GM19328 (cell line): ENCODE measurements at regions not wholly inside any gene's neighbourhood (a gene's known extent, or its start where the extent isn't known, plus 50 kb on each side); places are given as distances from the start of the nearest gene placed in this dataset.

ENCODE experiments used
- ATAC-seq: cut with Tn5 transposase; IDR thresholded peaks from one replicate; pipeline ENCODE4 v1.9.1; 2021; ENCODE audit warnings: mild to moderate bottlenecking, moderate library complexity; ENCODE audit not compliant: unreplicated experiment

DNA sequence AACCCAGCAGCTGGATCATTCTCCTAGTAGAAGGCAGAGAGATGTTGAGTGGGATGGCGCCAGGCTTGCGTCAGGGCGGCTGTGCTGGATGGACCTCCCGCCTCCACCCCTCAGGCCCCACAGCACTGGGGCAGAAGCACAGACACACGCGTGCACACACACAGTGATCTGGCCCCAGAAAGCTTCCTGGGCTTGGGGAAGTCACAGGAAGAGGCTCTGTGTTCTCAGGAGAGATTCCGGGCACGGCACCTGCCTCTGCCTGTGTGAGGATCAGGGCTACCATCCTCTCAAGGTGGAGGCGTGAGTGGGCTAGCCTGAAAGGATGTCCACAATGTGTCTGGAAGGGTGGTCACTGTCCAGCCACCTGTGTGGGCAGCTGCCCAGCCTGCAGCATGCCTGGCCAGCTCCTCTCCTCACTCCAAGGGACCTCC is 229.8 kb upstream of the HS6ST1 start:
- no peak for ATAC-seq

DNA sequence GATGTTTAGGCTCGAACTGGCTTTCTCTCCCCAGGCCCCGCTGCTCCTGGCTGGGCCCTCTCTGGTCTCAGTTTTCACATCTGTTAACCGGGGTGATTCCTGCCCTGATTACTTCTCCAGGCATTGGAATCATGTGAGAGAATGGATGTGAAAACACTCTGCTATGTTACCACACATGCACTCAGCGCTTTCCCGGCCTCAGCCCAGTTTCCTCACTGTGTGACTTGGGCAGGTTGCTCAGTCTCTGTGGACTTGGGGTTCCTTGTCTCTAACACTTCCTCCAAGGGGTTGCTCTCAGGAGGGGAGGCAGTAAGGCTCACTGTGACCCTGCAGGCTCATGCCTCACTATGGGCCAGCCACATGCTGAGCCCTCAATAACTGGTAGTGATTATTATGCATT is 230.4 kb upstream of the HS6ST1 start:
- ATAC-seq: no peak

DNA sequence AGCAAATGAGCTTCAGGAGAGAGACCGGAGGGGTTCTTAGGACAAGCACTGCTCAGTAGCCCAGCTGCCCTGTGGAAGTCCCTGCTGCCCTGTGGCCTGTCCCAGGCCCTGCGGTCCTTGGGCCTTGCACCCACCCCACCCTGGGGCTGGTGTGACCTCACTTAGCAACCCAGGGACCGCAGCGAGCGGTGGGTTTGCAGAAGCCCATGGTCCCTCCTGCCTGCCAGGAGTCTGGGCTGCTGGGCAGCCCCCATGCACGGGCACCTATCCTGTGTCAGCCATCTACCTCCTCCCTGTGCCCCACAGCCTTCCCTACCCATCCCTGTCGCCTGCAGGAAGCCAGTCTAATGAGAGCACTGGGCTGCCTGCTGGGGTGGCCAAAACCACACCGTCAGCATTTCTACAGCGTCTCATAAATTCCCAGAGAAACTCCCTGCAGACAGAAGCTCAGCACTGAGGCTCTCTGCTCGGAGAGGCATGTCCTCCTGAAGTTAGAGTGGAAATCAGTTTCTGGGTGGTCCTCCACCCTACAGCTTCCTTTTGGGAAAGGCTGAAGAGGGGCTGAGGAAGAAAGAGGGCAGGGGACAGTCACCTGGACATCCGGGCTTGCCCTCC is 231.1 kb upstream of the HS6ST1 start:
- ATAC-seq: no peak

DNA sequence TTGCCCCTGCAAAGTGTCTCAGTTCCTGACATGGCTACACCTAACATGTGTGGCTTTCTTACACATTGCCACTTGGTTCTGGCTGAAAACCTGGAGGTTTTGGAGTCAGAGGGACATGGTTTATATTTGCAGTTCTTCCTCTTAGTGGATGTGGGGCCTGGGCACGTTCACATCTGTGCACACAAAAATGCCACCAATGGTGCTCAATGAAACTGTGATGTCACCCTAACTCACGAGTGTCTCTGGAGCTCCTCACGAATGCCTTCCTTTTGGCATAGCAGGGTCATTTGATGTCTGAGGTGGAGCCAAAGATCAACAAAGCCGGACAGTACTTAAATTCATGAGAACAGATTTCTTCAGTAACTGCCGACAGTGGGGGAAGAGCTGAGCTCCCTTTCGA is 231.7 kb upstream of the HS6ST1 start:
- no peak for ATAC-seq

DNA sequence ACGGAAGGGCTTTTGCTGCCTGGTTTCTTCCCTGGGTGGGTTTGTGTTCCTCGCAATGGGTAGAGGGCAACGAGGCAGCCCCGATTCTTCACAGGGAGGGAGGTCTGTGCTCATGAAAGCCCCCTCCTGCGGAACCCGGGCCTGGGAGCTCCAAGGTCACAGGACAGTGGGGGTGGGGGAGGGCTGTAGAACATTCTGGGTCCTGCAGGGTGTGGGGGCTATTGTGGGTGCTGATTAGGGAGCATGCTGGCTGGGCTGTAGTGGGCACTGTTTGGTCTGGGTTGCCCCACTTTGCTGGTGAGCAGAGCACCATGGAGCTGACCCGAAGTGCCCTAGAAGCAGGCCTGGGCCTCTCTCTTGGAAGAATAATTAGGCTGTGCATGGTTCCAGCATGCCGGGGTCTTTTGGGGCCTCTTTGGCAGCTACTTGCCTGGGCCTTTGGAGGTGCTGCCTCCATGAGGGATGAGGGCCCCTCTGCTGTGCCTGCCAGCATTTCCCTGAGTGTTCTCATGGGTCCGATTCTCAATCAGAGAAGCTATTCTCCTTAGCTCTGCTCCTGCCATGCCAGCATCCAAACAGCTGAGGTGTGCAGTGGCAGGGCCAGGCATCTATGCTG is 232.2 kb upstream of the HS6ST1 start:
- no peak for ATAC-seq

DNA sequence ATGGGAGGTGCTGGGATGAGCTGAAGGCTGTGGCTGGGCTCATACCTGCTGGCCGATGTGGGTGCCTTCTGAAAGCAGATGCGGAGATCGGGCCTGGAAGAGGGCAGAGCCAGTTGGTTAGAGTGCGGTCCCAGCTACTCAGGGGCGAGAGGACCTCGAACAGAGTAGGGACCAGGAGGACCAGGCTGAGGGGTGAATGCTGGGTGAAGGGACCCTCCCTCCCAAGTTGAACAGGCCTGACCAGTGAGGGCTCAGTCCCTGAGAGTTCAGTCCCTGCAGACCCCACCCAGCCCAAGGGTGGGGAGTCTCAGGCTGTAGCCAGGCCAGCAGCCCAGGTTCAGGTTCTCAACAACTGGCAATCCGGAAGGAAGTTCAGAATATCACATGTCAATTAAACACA is 232.8 kb upstream of the HS6ST1 start:
- ATAC-seq: no peak

DNA sequence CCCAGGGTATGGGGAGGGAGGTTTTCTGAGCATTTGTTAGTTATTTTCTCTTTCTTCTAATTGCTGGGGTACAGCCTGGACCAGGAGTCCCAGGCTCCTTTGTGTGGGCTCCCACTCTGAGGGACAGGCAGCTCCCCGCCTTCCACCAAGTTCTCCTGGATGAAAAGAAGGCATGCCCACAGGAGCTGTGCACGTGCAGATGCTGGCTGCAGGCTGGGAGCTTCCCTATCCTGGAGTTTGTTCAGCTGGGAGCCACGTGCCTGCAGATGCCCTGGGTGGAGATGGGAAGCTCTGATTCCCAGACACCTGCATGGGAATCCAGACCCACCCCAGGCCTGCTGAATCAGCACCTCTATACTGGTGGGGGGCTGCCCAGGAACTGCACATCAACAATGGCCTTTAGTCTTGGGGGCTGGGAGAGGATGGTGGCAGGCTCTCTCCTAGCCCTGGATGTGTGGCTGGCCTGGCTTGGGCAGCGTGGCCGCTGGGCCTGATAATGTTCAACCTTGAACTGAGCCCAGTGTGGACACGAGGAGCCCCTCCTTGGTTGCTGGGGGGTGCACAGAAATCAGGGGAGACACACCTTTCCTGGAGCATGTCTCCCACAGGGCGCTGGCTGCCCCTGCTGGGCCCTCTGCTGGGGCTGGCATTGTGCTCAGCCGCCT is 233.6 kb upstream of the HS6ST1 start:
- ATAC-seq: no peak

DNA sequence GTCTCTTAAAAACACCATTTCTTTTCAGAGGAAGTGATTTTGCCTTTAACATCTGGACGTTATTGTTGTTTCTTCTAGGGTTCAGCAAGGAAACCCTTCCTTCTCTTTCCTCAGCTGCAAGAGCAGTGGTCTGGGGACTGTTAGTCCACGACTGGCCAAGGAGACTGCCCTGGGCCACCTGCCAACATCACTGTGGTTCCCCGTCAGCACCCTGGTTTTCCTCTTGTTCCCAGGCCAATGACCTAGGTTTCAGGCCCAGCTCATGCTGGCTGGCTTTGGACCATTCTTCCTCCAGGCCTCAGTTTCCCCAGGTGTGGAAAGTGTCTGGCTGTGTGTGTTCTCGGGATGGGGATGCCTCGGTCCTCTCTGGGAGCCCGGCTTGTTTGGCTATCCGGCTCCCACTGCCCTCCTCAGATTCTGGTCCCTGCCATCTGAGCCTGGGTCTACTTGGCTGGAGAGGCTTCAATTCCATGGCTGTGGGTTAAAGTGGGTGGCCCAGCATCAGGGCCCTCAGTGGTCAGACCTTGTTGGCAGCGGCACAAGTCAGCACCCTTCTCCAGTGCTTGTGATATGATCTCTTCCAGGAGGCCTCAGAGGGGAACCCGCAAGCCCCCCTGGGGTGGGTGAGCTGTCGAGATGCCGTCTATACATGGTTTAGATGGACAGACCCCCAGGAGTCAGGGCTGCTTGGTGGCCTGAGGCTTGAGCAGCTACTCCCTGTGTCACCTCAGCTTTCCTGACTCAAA is 234.3 kb upstream of the HS6ST1 start:
- no peak for ATAC-seq

DNA sequence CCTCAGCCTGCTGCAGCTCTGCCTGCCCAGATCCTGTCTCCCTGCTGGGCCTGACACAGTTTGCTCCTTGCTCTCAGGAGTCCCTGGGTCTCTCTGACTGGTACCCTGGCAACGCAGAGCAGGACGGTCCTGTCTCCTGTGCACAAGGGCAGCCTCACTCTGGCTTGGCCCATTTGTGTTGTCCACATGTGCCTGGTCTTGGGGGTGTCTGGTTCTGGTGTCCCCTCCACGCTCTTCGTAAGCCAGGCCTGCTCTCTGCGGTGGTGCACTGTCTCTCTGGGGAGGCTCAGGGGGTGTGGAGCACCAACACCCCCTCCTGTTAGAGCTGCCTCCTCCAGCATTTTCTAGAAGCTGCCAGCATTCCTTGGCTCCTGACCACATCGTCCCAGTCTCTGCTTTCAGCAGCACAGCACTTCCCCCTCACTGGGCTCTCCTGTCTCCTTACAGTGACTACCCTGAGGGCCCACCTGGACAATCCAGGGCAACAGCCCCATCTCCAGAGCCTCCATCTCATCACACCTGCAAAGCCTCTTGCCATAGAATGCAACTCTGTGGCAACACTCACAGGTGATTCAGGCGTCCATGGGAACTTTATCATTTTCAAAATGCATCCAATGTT is 235.6 kb upstream of the HS6ST1 start:
- ATAC-seq: no peak

DNA sequence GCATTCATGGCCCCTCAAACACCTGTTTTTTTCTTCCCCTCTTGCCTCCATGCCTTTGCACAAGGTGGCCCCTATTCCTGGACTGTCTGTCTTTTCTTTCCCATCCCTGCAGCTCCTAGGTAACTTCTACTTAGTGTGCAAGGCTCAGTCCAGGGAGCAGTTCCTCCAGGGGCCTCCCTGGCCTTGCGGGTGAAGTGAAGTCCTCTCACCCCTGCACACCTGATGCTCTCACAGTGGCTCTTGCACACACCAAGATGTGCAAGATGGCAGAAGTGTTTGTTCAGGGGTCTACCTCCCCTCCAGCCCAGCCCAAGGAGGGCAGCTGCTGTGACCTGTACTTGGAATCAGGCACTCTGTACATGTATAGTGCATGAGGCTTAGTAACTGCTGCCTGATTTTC is 236.8 kb upstream of the HS6ST1 start:
- ATAC-seq: no peak

DNA sequence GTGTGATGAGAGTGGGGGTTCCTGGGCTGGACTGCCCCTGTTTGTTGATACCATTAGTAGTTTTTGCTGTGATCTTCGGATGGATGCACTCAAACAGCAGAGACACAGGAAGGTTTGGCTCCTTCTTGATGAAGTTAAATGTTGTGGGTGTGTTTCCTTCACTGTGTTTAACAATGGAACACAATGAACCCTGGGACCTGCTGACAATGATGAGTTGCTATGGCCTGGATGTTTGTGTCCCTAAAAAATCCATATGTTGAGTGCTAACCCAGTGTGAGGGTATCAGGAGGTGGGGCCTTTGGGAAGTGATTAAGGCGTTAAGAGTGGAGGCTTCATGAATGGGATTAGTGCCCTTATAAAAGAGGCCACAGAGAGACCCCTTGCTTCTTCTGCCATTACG is 237.4 kb upstream of the HS6ST1 start:
- no peak for ATAC-seq

DNA sequence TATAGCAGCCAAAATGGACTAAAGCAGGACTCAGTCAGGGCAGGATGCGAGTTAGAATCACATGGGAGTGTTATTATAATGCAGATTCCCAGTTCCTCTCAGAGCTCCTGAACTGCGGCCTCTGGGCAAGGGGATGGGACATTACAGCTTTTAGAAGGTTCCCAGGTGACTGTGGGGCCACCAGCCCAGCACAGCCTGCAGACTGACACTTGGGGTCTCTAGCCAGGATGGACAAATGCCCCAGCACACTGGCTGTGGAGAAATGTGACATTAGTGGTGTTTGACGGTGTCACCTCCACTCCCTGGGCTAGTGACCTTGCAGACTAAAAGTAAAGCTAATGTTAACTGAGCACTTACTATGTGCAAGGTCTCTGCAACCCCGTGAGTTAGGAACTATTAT is 238.0 kb upstream of the HS6ST1 start:
- no peak for ATAC-seq

DNA sequence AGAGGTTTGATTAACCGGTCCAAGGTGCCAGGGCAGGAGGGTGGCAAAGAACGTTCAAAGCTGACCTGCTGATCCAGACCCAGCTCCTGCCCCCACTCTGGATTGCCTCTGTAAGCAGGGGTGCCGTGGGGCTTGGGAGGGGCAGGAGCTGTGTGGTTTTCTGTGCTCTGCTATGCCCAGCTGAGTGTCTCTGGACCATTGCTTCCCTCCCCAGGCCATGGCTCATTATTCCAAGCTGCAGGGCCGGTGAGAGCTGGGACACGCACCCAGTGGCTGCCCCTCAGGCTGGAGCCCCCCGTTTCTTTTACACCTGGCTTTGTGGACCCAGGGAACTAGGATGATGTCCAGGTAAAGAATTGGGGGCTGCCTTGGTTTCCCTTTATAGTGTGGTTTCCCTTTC is 238.4 kb upstream of the HS6ST1 start:
- no peak for ATAC-seq

DNA sequence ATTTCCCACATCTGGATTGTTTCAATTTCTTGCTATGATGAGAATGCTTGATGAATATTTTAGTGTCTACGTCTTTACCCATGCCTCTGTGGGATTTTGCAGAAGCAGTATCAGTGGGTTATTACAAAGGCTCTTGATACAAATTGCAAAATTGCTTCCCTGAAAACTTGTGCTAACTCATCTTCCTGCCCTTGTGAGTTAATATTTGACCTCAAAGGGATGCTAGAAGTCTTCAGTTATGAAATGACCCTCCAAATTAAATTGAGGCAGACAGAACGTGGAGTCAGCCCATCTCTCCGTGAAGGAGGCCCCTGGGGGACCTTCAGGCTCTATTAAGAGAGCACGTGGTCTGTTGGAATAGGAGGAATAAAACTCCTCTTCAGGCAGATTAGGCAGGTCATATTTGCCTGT is 239.2 kb upstream of the HS6ST1 start:
- no peak for ATAC-seq

DNA sequence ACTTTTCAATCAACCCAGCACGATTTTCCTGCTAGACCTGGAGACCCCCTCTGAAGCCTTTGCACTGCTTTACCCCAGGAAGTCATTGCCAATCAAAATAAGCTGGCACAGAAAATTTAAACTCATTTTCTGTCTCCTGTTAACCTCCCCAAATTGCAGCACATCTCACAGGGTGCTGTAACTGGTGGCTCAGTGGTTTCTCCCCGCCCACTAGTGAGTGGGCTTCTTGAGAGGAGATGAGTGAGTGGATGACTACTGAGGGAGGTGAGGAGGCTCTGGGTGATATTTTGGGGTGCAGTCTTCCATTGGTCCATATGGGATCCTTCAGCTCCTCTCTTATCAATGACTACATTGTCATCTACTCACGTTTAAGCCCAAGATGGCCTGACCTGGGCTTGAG is 239.8 kb upstream of the HS6ST1 start:
- ATAC-seq: no peak

DNA sequence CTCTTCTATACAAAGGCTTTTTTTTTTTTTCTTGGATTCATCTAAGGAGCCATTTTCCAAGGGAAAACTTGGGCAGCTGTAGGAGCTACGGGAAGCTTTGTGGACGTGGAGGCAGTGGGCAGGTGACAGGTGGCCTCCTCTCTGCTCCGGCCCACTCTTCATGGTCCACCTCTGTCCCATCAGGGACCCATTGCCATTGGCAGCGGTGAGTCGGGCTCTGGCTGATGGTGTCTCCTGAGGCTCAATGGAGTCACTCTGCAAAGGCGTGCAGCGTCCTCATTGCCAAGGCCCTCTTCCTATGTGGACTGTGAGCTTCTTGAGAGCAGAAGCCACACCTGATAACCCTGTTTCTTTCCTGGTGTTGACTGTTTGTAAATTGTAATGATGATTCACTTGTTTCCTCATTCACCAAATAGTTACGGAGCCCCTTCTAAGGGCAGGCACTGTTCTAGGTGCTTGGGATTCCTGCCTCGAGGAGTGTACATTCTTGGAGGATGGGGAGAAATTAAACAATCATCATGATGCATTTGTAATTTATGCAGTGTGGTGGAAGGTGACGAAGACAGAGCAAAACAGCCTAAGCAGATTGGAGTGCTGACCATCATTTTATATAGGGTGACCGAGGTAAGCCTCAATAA is 240.3 kb upstream of the HS6ST1 start:
- ATAC-seq: no peak

DNA sequence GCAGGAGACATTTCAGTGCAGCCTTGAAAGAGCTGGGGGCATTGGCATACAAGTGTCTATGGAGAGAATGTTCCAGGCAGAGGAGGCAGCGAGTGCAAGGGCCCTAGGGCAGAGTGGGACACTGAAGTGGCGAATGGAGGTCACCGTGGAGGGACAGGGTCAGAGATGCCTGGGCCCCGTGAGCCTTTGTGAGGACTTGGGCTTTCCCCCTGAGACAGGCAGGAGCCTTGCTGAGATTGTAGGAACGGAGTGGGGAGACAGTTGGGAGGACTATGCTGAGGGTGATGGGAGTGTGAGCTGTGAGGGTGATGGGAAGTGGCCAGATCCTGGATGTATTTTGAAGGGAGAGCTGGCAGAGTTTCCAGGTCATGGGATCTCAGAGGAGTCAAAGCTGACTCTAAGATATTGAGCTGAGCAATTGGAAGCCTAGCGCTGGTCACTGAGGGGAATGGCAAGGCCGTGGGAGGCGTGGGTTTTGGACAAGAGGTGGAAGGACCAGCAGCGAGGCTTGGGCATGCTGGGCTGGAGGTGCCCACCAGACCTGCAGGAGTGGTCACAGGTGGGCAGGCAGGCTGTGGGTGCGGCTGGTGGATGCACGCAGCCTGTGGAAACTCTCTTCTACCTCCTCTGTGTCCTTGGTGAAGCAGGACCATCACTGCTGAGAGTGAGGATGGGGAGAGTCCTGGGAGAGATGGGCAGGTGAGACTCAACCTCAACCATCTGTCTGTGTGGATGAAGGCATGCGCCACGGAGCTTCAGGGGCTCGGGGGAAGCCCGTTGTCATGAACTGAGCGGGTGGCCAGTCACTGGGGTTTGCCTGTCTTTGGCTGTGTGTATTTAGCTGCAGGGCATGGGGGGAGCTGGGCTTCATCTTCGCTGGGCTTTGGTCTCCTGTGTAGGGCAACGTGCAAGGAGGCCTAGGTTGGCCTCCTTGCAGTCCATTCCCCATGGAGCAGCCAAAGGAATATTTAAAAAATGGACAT is 241.2 kb upstream of the HS6ST1 start:
- no peak for ATAC-seq

DNA sequence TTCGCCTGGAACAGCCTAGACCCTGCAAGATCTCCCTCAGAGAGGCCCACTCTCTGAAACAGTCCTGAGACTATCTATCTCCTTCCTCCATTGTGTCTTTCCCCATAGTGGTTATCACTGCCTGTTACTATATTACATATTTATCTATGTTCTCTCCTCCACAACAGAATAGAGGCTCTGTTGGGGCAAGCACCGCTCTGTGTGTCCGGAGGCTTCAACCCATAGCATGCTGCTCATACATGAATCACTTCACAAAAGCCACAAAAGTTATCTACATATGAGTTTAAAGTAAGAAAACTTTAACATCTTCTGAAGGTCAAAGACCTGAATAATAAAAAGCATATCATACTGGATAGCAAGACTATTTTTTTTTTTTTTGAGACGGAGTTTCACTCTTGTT is 242.1 kb upstream of the HS6ST1 start:
- ATAC-seq: no peak

DNA sequence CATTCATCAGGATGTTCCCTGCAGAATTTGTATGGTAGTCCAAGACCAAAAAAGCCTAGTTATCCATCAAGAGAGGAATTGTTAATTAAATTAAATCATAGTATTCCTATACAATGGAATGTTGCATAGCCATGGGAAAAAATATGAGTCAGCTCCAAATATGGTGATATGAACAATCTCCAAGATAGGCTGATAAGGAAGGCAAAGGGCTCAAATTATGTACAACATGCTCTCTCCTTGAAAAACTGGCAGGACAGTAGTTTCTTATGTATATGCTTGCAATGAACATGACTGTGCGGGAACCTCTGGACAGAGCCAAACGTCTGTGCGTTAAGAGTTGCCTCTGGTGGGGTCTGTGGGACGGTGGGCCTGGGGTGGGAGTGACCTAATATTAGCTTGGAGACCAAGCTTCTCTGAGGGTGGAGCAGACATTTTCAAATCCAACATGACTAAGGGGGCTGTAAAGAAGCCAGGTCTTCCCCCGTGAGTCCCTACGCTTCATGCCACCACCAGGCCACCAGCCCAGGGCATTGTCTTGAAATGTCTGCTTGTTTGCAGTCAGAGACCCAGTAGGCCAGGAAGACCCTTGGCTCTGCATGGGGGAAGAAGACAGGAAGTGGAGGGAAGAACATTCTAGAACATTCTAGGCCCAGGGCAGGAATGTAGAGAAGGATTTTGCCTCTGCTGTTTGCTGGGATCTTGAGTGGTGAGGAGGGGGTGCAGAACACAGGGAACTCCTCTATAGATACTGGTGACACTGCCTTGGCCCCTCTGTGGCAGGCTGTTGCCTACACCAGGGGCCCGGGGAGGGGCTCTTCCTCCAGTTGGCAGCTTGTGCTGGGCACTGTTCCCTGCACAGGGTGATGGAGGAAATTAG is 244.0 kb upstream of the HS6ST1 start:
- ATAC-seq: no peak
